ENCODE measurements at regions not wholly inside any gene's neighbourhood (a gene's known extent, or its start where the extent isn't known, plus 50 kb on each side); places are given as distances from the start of the nearest gene placed in this dataset.

- Histone ChIP-seq H3K27me3 (replicated peaks in 1 of 7) (no peaks in the 10 kb centered on the region), H3K4me1 (peaks cover 0 to 26% (median 10%) of the 10 kb centered on the region in 6 donors), H3K9me3 (no peaks in the 10 kb centered on the region), H3K36me3 (no peaks in the 10 kb centered on the region), H3K27ac (no peak overlapping the region), H3K4me3 (no peak overlapping the region)
- no peak for TF ChIP-seq POLR2AphosphoS5 (IDR thresholded peaks at IDR 0.05)
- TF ChIP-seq CTCF (IDR thresholded peaks at IDR 0.05 in 8 of 11, conservative IDR thresholded peaks at IDR 0.05 in 3 of 11): no peak
- no peak for TF ChIP-seq POLR2A (IDR thresholded peaks at IDR 0.05)
- WGBS, 5 donors: 44 to 65% (median 60%) methylated on average over 4 of the region's 4 CpGs
- intact Hi-C loops (cut with DNase I; ENCODE audit: low total_unique reads): no loop called here
- DNase-seq: no peak
Measured at GRCh38 chr10:91073286-91073979, 147.0 kb upstream of the PCGF5 start.

- 56 to 74% (median 63%) methylated on average over 7 of the region's 7 CpGs for WGBS, 5 donors
- intact Hi-C loops (cut with DNase I; ENCODE audit: low total_unique reads): no loop called here
- DNase-seq: no peak
- H3K27me3 ChIP-seq (replicated peaks in 1 of 7): no peaks in the 10 kb centered on the region
- peaks cover 0 to 26% (median 10%) of the 10 kb centered on the region in 6 donors for H3K4me1 ChIP-seq
- H3K27ac ChIP-seq: peak overlapping the region in 7 of 8 donors; percentile 23 to 66 (median 53)
- no peaks in the 10 kb centered on the region for H3K9me3 ChIP-seq
- TF ChIP-seq CTCF (IDR thresholded peaks at IDR 0.05 in 8 of 11, conservative IDR thresholded peaks at IDR 0.05 in 3 of 11) (no peak), POLR2A (IDR thresholded peaks at IDR 0.05) (no peak), POLR2AphosphoS5 (IDR thresholded peaks at IDR 0.05) (no peak)
- no peaks in the 10 kb centered on the region for H3K36me3 ChIP-seq
- H3K4me3 ChIP-seq: no peak overlapping the region
Measured at GRCh38 chr10:91076991-91077548, 143.4 kb upstream of the PCGF5 start.

GRCh38 chr10:91077549-91078071 lies 142.9 kb upstream of the PCGF5 start:
- Histone ChIP-seq H3K4me1 (peaks cover 0 to 26% (median 10%) of the 10 kb centered on the region in 6 donors), H3K9me3 (no peaks in the 10 kb centered on the region), H3K36me3 (no peaks in the 10 kb centered on the region), H3K4me3 (no peak overlapping the region), H3K27ac (peak overlapping the region in 7 of 8 donors; percentile 23 to 66 (median 55)), H3K27me3 (replicated peaks in 1 of 7) (no peaks in the 10 kb centered on the region)
- no peak for TF ChIP-seq POLR2A (IDR thresholded peaks at IDR 0.05)
- peak in 2 of 3 donors; percentile 53 to 61 for TF ChIP-seq POLR2AphosphoS5 (IDR thresholded peaks at IDR 0.05)
- WGBS, 5 donors: 52 to 76% (median 60%) methylated on average over 8 of the region's 8 CpGs
- intact Hi-C loops (cut with DNase I; ENCODE audit: low total_unique reads): no loop called here
- peak; percentile 77 for DNase-seq

GRCh38 chr10:91080776-91081175 lies 139.7 kb upstream of the PCGF5 start:
- Histone ChIP-seq H3K9me3 (no peaks in the 10 kb centered on the region), H3K4me3 (no peak overlapping the region), H3K27ac (no peak overlapping the region), H3K36me3 (no peaks in the 10 kb centered on the region), H3K4me1 (peaks cover 0 to 20% (median 10%) of the 10 kb centered on the region in 6 donors), H3K27me3 (replicated peaks in 1 of 7) (no peaks in the 10 kb centered on the region)
- TF ChIP-seq POLR2A (IDR thresholded peaks at IDR 0.05) (no peak), CTCF (IDR thresholded peaks at IDR 0.05 in 8 of 11, conservative IDR thresholded peaks at IDR 0.05 in 3 of 11) (no peak), POLR2AphosphoS5 (IDR thresholded peaks at IDR 0.05) (no peak)
- WGBS, 5 donors: 68 to 83% (median 76%) methylated on average over 1 of the region's 1 CpG
- DNase-seq: no peak
- intact Hi-C loops (cut with DNase I; ENCODE audit: low total_unique reads): no loop called here
